ENCODE measurements at regions not wholly inside any gene's neighbourhood (a gene's known extent, or its start where the extent isn't known, plus 50 kb on each side); places are given as distances from the start of the nearest gene placed in this dataset.

DNA sequence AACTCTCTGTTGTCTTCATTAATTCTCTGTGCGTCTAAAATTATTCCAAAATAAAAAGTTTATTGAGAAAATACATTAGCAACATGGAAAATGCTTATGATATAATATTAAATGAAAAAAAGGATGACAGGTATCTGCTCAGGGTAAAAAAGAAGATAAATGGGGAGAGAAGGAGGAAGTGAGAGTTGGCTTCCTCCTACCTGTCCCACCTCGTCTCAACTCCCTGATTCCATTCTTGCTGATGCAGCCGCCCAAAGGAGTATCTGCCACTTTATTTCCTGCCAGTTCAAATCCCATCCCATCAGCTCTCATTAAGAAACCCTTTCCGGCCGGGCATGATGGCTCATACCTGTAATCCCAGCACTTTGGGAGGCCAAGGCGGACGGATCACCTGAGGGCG, 72.5 kb upstream of the ALOX12 start:
- H3K27ac Mint-ChIP-seq: no peak overlapping the region
- TF ChIP-seq SOX15 (CRISPR knock-in tag; IDR thresholded peaks at IDR 0.05) (no peak), CBFB (CRISPR knock-in tag; IDR thresholded peaks at IDR 0.05; ENCODE audit: low read depth) (no peak), SP1 (CRISPR knock-in tag; conservative IDR thresholded peaks at IDR 0.05) (no peak), ZNF138 (CRISPR knock-in tag; conservative IDR thresholded peaks at IDR 0.05) (no peak), HMGA2 (CRISPR knock-in tag; IDR thresholded peaks at IDR 0.05) (no peak), NR2C2 (CRISPR knock-in tag; IDR thresholded peaks at IDR 0.05) (no peak), ETV6 (CRISPR knock-in tag; IDR thresholded peaks at IDR 0.05) (no peak), ZNF219 (CRISPR knock-in tag; IDR thresholded peaks at IDR 0.05; ENCODE audit: borderline replicate concordance) (no peak), MXD4 (CRISPR knock-in tag; IDR thresholded peaks at IDR 0.05; ENCODE audit: borderline replicate concordance) (no peak)
- TF ChIP-seq, protein P1, sequence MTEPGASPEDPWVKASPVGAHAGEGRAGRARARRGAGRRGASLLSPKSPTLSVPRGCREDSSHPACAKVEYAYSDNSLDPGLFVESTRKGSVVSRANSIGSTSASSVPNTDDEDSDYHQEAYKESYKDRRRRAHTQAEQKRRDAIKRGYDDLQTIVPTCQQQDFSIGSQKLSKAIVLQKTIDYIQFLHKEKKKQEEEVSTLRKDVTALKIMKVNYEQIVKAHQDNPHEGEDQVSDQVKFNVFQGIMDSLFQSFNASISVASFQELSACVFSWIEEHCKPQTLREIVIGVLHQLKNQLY (CRISPR knock-in tag; IDR thresholded peaks at IDR 0.05): no peak
- TF ChIP-seq, protein P2, sequence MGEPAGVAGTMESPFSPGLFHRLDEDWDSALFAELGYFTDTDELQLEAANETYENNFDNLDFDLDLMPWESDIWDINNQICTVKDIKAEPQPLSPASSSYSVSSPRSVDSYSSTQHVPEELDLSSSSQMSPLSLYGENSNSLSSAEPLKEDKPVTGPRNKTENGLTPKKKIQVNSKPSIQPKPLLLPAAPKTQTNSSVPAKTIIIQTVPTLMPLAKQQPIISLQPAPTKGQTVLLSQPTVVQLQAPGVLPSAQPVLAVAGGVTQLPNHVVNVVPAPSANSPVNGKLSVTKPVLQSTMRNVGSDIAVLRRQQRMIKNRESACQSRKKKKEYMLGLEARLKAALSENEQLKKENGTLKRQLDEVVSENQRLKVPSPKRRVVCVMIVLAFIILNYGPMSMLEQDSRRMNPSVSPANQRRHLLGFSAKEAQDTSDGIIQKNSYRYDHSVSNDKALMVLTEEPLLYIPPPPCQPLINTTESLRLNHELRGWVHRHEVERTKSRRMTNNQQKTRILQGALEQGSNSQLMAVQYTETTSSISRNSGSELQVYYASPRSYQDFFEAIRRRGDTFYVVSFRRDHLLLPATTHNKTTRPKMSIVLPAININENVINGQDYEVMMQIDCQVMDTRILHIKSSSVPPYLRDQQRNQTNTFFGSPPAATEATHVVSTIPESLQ (CRISPR knock-in tag; IDR thresholded peaks at IDR 0.05): no peak
- peaks cover 9% of the 10 kb centered on the region for H3K36me3 Mint-ChIP-seq
- H3K9me3 Mint-ChIP-seq: peaks cover 21% of the 10 kb centered on the region
- no peak for ATAC-seq
- CTCF ChIA-PET: interaction anchor here (0.7 to 2.2 kb wide), 3 partner anchors 9 to 81 kb away, joined by 3 to 8 read pairs (median 6); no protein-coding TSS in a partner anchor
- H3K4me1 Mint-ChIP-seq: no peaks in the 10 kb centered on the region
- DNase-seq (ENCODE audit: low spot score): no peak
- H3K27me3 Mint-ChIP-seq (ENCODE audit: low read depth): peaks cover 26% of the 10 kb centered on the region
- POLR2A ChIA-PET: no interaction called here
- no peak overlapping the region for H3K4me3 Mint-ChIP-seq

DNA sequence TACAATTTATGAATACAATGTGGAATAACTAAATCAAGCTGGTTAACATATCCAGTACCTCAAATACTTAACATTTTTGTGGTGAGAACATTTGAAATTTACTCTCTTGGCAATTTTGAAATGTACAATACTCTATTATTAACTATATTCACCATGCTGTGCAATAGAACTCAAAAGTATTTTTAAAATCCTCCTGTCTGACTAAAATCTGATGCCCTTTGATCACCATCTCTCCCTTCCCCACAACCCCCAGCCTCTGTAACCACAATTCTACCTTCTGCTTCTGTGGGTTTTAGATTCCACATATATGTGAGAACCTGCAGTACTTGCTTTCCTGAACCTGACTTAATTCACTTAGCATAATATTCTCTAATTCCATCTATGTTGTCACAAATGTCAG, 71.6 kb upstream of the ALOX12 start:
- peaks cover 9% of the 10 kb centered on the region for H3K36me3 Mint-ChIP-seq
- ChIA-PET POLR2A (no interaction called here), CTCF (interaction anchor here (2.2 kb wide), 2 partner anchors 10 to 13 kb away, joined by 6 to 8 read pairs; no protein-coding TSS in a partner anchor)
- H3K9me3 Mint-ChIP-seq: peaks cover 21% of the 10 kb centered on the region
- H3K4me1 Mint-ChIP-seq: no peaks in the 10 kb centered on the region
- DNase-seq (ENCODE audit: low spot score): no peak
- H3K27me3 Mint-ChIP-seq (ENCODE audit: low read depth): peaks cover 31% of the 10 kb centered on the region
- no peak overlapping the region for H3K4me3 Mint-ChIP-seq
- H3K27ac Mint-ChIP-seq: no peak overlapping the region
- ATAC-seq: no peak
- TF ChIP-seq ZBTB21 (CRISPR knock-in tag; IDR thresholded peaks at IDR 0.05; ENCODE audit: borderline replicate concordance) (no peak), JAZF1 (CRISPR knock-in tag; IDR thresholded peaks at IDR 0.05) (no peak), CREB1 (CRISPR knock-in tag; IDR thresholded peaks at IDR 0.05) (no peak), SMAD3 (CRISPR knock-in tag; IDR thresholded peaks at IDR 0.05; ENCODE audit: borderline replicate concordance) (no peak), SP1 (CRISPR knock-in tag; conservative IDR thresholded peaks at IDR 0.05) (no peak), RORB (CRISPR knock-in tag; IDR thresholded peaks at IDR 0.05) (no peak), NFE2L1 (CRISPR knock-in tag; IDR thresholded peaks at IDR 0.05) (no peak), ZNF317 (CRISPR knock-in tag; IDR thresholded peaks at IDR 0.05; ENCODE audit: borderline replicate concordance, low read depth) (no peak), OVOL2 (CRISPR knock-in tag; IDR thresholded peaks at IDR 0.05; ENCODE audit: borderline replicate concordance) (no peak), FOXP1 (CRISPR knock-in tag; IDR thresholded peaks at IDR 0.05; ENCODE audit: borderline replicate concordance) (no peak), JUN (CRISPR knock-in tag; IDR thresholded peaks at IDR 0.05) (no peak), ZNF232 (CRISPR knock-in tag; IDR thresholded peaks at IDR 0.05) (no peak), ZNF121 (CRISPR knock-in tag; IDR thresholded peaks at IDR 0.05) (no peak), EMX1 (CRISPR knock-in tag; IDR thresholded peaks at IDR 0.05) (no peak)
- TF ChIP-seq, protein P2 (CRISPR knock-in tag; IDR thresholded peaks at IDR 0.05): no peak
- TF ChIP-seq, protein P3, sequence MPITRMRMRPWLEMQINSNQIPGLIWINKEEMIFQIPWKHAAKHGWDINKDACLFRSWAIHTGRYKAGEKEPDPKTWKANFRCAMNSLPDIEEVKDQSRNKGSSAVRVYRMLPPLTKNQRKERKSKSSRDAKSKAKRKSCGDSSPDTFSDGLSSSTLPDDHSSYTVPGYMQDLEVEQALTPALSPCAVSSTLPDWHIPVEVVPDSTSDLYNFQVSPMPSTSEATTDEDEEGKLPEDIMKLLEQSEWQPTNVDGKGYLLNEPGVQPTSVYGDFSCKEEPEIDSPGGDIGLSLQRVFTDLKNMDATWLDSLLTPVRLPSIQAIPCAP (CRISPR knock-in tag; IDR thresholded peaks at IDR 0.05): no peak
- TF ChIP-seq, protein P4, sequence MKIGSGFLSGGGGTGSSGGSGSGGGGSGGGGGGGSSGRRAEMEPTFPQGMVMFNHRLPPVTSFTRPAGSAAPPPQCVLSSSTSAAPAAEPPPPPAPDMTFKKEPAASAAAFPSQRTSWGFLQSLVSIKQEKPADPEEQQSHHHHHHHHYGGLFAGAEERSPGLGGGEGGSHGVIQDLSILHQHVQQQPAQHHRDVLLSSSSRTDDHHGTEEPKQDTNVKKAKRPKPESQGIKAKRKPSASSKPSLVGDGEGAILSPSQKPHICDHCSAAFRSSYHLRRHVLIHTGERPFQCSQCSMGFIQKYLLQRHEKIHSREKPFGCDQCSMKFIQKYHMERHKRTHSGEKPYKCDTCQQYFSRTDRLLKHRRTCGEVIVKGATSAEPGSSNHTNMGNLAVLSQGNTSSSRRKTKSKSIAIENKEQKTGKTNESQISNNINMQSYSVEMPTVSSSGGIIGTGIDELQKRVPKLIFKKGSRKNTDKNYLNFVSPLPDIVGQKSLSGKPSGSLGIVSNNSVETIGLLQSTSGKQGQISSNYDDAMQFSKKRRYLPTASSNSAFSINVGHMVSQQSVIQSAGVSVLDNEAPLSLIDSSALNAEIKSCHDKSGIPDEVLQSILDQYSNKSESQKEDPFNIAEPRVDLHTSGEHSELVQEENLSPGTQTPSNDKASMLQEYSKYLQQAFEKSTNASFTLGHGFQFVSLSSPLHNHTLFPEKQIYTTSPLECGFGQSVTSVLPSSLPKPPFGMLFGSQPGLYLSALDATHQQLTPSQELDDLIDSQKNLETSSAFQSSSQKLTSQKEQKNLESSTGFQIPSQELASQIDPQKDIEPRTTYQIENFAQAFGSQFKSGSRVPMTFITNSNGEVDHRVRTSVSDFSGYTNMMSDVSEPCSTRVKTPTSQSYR (CRISPR knock-in tag; IDR thresholded peaks at IDR 0.05): no peak
- TF ChIP-seq, protein P5, sequence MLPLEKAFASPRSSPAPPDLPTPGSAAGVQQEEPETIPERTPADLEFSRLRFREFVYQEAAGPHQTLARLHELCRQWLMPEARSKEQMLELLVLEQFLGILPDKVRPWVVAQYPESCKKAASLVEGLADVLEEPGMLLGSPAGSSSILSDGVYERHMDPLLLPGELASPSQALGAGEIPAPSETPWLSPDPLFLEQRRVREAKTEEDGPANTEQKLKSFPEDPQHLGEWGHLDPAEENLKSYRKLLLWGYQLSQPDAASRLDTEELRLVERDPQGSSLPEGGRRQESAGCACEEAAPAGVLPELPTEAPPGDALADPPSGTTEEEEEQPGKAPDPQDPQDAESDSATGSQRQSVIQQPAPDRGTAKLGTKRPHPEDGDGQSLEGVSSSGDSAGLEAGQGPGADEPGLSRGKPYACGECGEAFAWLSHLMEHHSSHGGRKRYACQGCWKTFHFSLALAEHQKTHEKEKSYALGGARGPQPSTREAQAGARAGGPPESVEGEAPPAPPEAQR (CRISPR knock-in tag; IDR thresholded peaks at IDR 0.05): no peak
